H54 (cell line): ENCODE measurements at regions not wholly inside any gene's neighbourhood (a gene's known extent, or its start where the extent isn't known, plus 50 kb on each side); places are given as distances from the start of the nearest gene placed in this dataset.
A peak's percentile ranks its signal among the peaks of the same experiment; 100 is the strongest.

Experiments
- DNase-seq: peaks from one replicate; pipeline ENCODE4 v3.0.0; 2011; ENCODE audit warnings: low spot score, mixed read lengths; ENCODE audit not compliant: insufficient read length
- FAIRE-seq: peaks from 3 replicates; lab custom pipeline; 2011; peaks lifted over from hg19 to GRCh38; lab: Jason Lieb, UNC
- POLR2A ChIP-seq: IDR thresholded peaks from 2 replicates; pipeline ENCODE4 v1.6.1; 2011; ENCODE audit warnings: low read depth, mild to moderate bottlenecking, low read length

DNA sequence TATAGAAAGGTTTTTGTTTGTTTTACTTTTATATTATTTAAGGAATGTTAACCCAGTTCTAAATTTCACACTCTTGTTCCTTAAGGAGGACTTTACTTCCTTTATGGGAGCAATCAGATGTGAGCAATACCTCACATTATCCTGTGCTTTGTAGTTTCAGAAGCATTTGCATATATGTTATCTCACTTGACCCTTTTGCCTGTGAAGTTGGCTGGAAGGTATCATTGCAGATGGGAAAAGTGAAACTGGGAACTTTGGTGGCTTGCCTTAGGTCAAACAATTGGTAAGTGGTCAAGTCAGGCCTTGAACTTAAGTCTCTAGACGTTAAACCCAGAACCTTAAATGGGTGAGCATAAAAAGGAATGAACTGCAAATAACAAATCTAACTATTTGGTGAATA, 90.6 kb downstream of the AREG start:
- no peak for TF ChIP-seq POLR2A
- no peak for FAIRE-seq
- DNase-seq: no peak

DNA sequence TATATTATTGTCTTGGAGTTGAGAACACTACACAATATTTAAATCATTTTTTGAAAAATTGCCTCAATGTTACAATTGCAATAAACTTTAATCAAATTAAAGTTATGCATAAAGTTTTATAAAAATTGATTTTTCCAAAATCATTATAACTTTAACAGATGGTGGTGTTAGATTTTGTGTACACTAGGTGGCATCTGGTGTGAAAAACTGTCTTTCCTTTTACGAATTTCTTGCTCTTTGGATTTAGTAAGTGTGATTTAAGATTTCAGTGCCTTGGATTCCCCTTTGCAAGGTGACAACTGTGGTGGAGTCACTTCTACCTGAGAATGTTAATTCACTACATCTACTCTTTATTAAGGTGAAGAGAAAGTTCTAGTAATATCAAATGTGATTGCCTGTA, 91.6 kb downstream of the AREG start:
- FAIRE-seq: no peak
- no peak for DNase-seq
- TF ChIP-seq POLR2A: no peak

DNA sequence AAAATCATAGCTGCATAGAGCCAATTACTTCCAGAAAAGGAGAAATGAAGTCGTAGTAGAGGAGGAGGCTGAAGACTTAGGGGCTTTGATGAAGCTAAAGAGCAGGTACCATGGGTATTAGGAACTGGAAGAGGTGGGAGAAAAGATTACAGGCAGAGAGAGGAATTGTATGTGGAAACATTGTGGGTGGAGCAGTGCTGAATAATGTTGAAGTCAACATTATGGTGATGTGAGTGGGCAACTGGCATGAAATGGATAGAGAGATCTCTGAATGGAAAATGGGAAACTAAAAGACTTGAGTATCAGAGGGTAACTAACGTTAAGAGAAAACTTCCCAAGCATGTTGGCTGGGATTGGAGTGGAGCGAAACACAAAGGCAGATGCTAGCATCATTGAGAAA, 92.5 kb downstream of the AREG start:
- TF ChIP-seq POLR2A: no peak
- DNase-seq (no peak), FAIRE-seq (no peak)

GRCh38 chr4:74539044-74539790, 94.3 kb downstream of the AREG start:
- DNase-seq: no peak
- no peak for FAIRE-seq
- TF ChIP-seq POLR2A: no peak

DNA sequence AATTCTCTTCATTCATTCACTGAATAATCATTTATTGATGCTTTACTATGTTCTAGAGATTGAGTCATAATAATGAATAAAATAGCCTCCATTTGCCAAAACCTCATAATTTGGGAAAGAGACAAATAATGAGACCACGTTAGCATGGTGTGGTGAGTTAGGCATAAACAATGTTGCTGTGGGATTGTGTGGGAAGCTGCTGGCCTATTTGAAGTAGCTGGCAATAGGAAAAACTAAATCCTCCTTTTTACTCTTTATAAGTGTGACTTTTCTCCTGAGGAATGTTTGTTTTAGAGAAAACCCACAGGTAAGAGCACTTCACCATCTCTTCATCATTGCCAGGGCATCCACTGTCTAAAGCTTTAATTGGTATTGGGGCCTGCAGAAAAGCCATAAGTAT, 95.3 kb downstream of the AREG start:
- no peak for TF ChIP-seq POLR2A
- DNase-seq (no peak), FAIRE-seq (no peak)

DNA sequence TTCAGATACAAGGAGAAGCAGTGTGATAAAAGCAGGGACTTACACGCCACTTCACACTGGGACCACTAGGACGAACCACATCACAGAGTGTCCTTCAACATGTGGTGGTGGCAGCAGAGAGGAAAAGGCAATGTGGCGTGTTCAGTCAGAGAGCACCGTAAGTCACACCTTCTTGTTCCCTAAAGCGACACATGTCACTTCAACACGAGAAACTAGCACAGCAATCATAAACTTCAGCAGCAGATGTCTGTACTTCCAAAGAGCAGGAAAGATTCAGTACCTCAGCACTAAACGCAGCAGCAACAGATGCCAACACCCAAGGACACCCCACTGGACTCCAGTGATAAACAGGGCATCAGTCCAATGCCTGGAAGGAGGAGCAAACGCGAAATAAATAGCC, 96.7 kb downstream of the AREG start:
- TF ChIP-seq POLR2A: no peak
- DNase-seq: no peak

GRCh38 chr4:74543231-74543781, 98.4 kb downstream of the AREG start:
- no peak for DNase-seq
- no peak for TF ChIP-seq POLR2A
- no peak for FAIRE-seq

More for the DNA sequence above, 96.7 kb downstream of the AREG start:
- FAIRE-seq: peak; percentile 43

GRCh38 chr4:74543983-74544382, 99.0 kb downstream of the AREG start:
- no peak for TF ChIP-seq POLR2A
- FAIRE-seq (peak; percentile 38), DNase-seq (no peak)

GRCh38 chr4:74544655-74545361, 99.9 kb downstream of the AREG start:
- no peak for TF ChIP-seq POLR2A
- FAIRE-seq: no peak
- DNase-seq: no peak

GRCh38 chr4:74545448-74545847, 100.5 kb downstream of the AREG start:
- FAIRE-seq (peak; percentile 20), DNase-seq (no peak)
- TF ChIP-seq POLR2A: no peak

GRCh38 chr4:74546057-74546456, 101.1 kb downstream of the AREG start:
- DNase-seq (no peak), FAIRE-seq (no peak)
- TF ChIP-seq POLR2A: no peak

GRCh38 chr4:74547042-74547441, 102.1 kb downstream of the AREG start:
- TF ChIP-seq POLR2A: no peak
- DNase-seq: no peak
- no peak for FAIRE-seq

DNA sequence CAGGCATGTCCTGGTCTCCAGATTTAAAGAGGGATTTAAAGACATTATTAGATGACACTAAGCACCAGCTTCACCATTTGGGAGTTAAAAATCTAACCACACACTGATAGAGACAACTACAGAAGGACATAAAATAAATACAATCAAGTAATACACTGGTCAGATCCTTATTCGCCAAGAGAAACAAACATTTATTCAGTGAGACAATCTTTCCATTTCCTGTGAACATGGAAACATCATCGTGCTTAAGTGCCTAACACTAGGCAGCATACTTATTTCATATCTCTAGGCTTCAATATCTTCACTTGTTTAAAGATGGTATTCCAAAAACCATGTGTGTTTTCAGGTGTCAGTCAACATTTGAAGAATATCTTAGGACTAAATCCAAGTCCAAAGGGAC, 103.6 kb downstream of the AREG start:
- no peak for TF ChIP-seq POLR2A
- FAIRE-seq (no peak), DNase-seq (no peak)

DNA sequence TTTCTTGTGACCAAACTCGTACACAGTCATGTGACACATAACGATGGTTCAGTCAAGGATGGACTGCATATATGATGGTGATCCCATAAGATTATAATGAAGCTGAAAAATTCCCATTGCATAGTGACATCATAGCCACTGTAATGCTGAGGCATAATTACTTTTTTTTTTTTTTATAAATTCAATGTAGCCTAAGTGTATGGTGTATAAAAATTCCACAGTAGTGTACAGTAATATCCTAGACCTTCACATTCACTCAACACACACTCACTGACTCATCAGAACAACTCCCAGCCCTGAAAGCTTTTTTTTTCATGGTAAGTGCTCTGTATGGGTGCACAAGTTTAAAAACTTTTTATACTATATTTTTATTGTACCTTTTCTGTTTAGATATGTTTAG, 105.0 kb downstream of the AREG start:
- no peak for TF ChIP-seq POLR2A
- FAIRE-seq (no peak), DNase-seq (no peak)
